ENCODE measurements at regions not wholly inside any gene's neighbourhood (a gene's known extent, or its start where the extent isn't known, plus 50 kb on each side); places are given as distances from the start of the nearest gene placed in this dataset.
"Not testable (repeated sequence)": the region's sequence is repeated elsewhere in the genome, so short reads cannot be mapped to it uniquely, and the experiment has no call there.

- Histone ChIP-seq H3K27me3 (ENCODE audit: insufficient read depth, low read depth, severe bottlenecking) (peaks cover 17% of the 10 kb centered on the region), H3K4me3 (ENCODE audit: low read depth, low read length) (no peak overlapping the region), H3K27ac (no peak overlapping the region), H3K36me3 (no peaks in the 10 kb centered on the region), H3K9me3 (ENCODE audit: severe bottlenecking) (no peaks in the 10 kb centered on the region)
- TF ChIP-seq CTCF (IDR thresholded peaks at IDR 0.05; ENCODE audit: low read depth, low read length): no peak
- no peak for DNase-seq
Measured at GRCh38 chr16:62814891-62815290, 778.7 kb upstream of the CDH8 start.

GRCh38 chr16:62805221-62805857, 769.1 kb upstream of the CDH8 start:
- DNase-seq: no peak
- Histone ChIP-seq H3K27ac (no peak overlapping the region), H3K27me3 (ENCODE audit: insufficient read depth, low read depth, severe bottlenecking) (peaks cover 18% of the 10 kb centered on the region), H3K4me3 (ENCODE audit: low read depth, low read length) (no peak overlapping the region), H3K36me3 (no peaks in the 10 kb centered on the region), H3K9me3 (ENCODE audit: severe bottlenecking) (no peaks in the 10 kb centered on the region)
- no peak for TF ChIP-seq CTCF (IDR thresholded peaks at IDR 0.05; ENCODE audit: low read depth, low read length)

- no peak for TF ChIP-seq CTCF (IDR thresholded peaks at IDR 0.05; ENCODE audit: low read depth, low read length)
- Histone ChIP-seq H3K36me3 (no peaks in the 10 kb centered on the region), H3K27ac (no peak overlapping the region), H3K9me3 (ENCODE audit: severe bottlenecking) (no peaks in the 10 kb centered on the region), H3K27me3 (ENCODE audit: insufficient read depth, low read depth, severe bottlenecking) (no peaks in the 10 kb centered on the region), H3K4me3 (ENCODE audit: low read depth, low read length) (no peak overlapping the region)
- no peak for DNase-seq
Measured at GRCh38 chr16:62794724-62795123, 758.5 kb upstream of the CDH8 start.

- H3K9me3 ChIP-seq (ENCODE audit: severe bottlenecking); DNase-seq; H3K4me3 ChIP-seq (ENCODE audit: low read depth, low read length); H3K36me3 ChIP-seq; H3K27ac ChIP-seq; H3K27me3 ChIP-seq (ENCODE audit: insufficient read depth, low read depth, severe bottlenecking): not testable (repeated sequence)
Measured at GRCh38 chr16:62780081-62780480, 743.8 kb upstream of the CDH8 start.

- no peak for TF ChIP-seq CTCF (IDR thresholded peaks at IDR 0.05; ENCODE audit: low read depth, low read length)
- H3K36me3 ChIP-seq: no peaks in the 10 kb centered on the region
Measured at GRCh38 chr16:62764572-62764971, 728.3 kb upstream of the CDH8 start.

GRCh38 chr16:62760398-62760797, 724.2 kb upstream of the CDH8 start:
- H3K9me3 ChIP-seq (ENCODE audit: severe bottlenecking): no peaks in the 10 kb centered on the region

More at GRCh38 chr16:62764572-62764971, 728.3 kb upstream of the CDH8 start:
- no peak overlapping the region for H3K27ac ChIP-seq
- H3K4me3 ChIP-seq (ENCODE audit: low read depth, low read length): no peak overlapping the region
- peaks cover 22% of the 10 kb centered on the region for H3K27me3 ChIP-seq (ENCODE audit: insufficient read depth, low read depth, severe bottlenecking)
- DNase-seq: no peak
- H3K9me3 ChIP-seq (ENCODE audit: severe bottlenecking): no peaks in the 10 kb centered on the region

More at GRCh38 chr16:62760398-62760797, 724.2 kb upstream of the CDH8 start:
- no peak overlapping the region for H3K27ac ChIP-seq
- H3K27me3 ChIP-seq (ENCODE audit: insufficient read depth, low read depth, severe bottlenecking): peaks cover 13% of the 10 kb centered on the region
- H3K4me3 ChIP-seq (ENCODE audit: low read depth, low read length): no peak overlapping the region
- no peak for DNase-seq
- TF ChIP-seq CTCF (IDR thresholded peaks at IDR 0.05; ENCODE audit: low read depth, low read length): no peak
- H3K36me3 ChIP-seq: no peaks in the 10 kb centered on the region
